Suprapubic skin (tissue), 4 donors: ENCODE measurements at regions not wholly inside any gene's neighbourhood (a gene's known extent, or its start where the extent isn't known, plus 50 kb on each side); places are given as distances from the start of the nearest gene placed in this dataset.

Experiments
- DNase-seq, 2 donors: peaks; one replicate each; pipeline ENCODE4 v3.0.0-alpha.2; 2019; ENCODE audit warnings: low spot score in 2 of 2
- H3K27ac ChIP-seq: fragments of 200-600 bp; sonication (generic); one replicate; pipeline ENCODE4 v1.5.1; 2019
- H3K27me3 ChIP-seq: fragments of 200-600 bp; sonication (generic); one replicate; pipeline ENCODE4 v1.5.1; 2019
- H3K36me3 ChIP-seq: fragments of 200-600 bp; sonication (generic); one replicate; pipeline ENCODE4 v1.5.1; 2019
- H3K4me1 ChIP-seq: fragments of 200-600 bp; sonication (generic); one replicate; pipeline ENCODE4 v1.5.1; 2019
- H3K4me3 ChIP-seq: fragments of 200-600 bp; sonication (generic); one replicate; pipeline ENCODE4 v1.5.1; 2019; ENCODE audit warnings: mild to moderate bottlenecking
- H3K9me3 ChIP-seq: fragments of 200-600 bp; sonication (generic); one replicate; pipeline ENCODE4 v1.5.1; 2019
- CTCF ChIP-seq, 2 donors: fragments of 200-600 bp in 1 of 2; fragments of 450-650 bp in 1 of 2; sonication (generic) in 1 of 2; IDR thresholded peaks; one replicate each; pipeline ENCODE4 v1.5.1; 2016 to 2019; ENCODE audit warnings: antibody characterized with exemption in 2 of 2, mild to moderate bottlenecking in 1 of 2, moderate library complexity in 1 of 2
- EP300 ChIP-seq: sonication (generic); formaldehyde crosslinking; IDR thresholded peaks from one replicate; pipeline ENCODE4 v1.6.1; 2017; ENCODE audit warnings: antibody characterized with exemption
- POLR2A ChIP-seq, 2 donors: fragments of 450-650 bp; IDR thresholded peaks; one replicate each; pipeline ENCODE4 v1.6.1; 2017; ENCODE audit warnings: antibody characterized with exemption in 2 of 2, mild to moderate bottlenecking in 2 of 2, moderate library complexity in 2 of 2
- POLR2AphosphoS5 ChIP-seq, 3 donors: sonication (generic); formaldehyde crosslinking; IDR thresholded peaks; one replicate each; pipeline ENCODE4 v1.6.1; 2017; ENCODE audit warnings: antibody characterized with exemption in 3 of 3
- WGBS: methylation state at CpG from one replicate; pipeline ENCODE4 v1.1.5; 2018; 5-methylcytosine and 5-hydroxymethylcytosine counted together

GRCh38 chr13:91269237-91269636 lies 78.2 kb upstream of the MIR17HG start:
- DNase-seq: no peak
- no peak overlapping the region for H3K27ac ChIP-seq
- H3K27me3 ChIP-seq: no peaks in the 10 kb centered on the region
- no peak for TF ChIP-seq POLR2A (IDR thresholded peaks at IDR 0.05)
- no peak for TF ChIP-seq EP300
- TF ChIP-seq CTCF (IDR thresholded peaks at IDR 0.05): no peak
- no peak for TF ChIP-seq POLR2AphosphoS5 (IDR thresholded peaks at IDR 0.05)
- 87% methylated on average over 1 of the region's 1 CpG for WGBS
- no peaks in the 10 kb centered on the region for H3K9me3 ChIP-seq
- H3K4me3 ChIP-seq: no peak overlapping the region
- no peaks in the 10 kb centered on the region for H3K36me3 ChIP-seq
- H3K4me1 ChIP-seq: no peaks in the 10 kb centered on the region

GRCh38 chr13:91270031-91270430 lies 77.5 kb upstream of the MIR17HG start:
- TF ChIP-seq EP300 (no peak), POLR2AphosphoS5 (IDR thresholded peaks at IDR 0.05) (no peak), POLR2A (IDR thresholded peaks at IDR 0.05) (no peak), CTCF (IDR thresholded peaks at IDR 0.05) (no peak)
- DNase-seq: no peak
- Histone ChIP-seq H3K4me3 (no peak overlapping the region), H3K9me3 (no peaks in the 10 kb centered on the region), H3K27me3 (no peaks in the 10 kb centered on the region), H3K27ac (no peak overlapping the region), H3K36me3 (no peaks in the 10 kb centered on the region), H3K4me1 (no peaks in the 10 kb centered on the region)
- WGBS: 46% methylated on average over 3 of the region's 3 CpGs

- WGBS: 98% methylated on average over 9 of the region's 9 CpGs
- no peaks in the 10 kb centered on the region for H3K27me3 ChIP-seq
- no peak for TF ChIP-seq EP300
- no peak for TF ChIP-seq POLR2A (IDR thresholded peaks at IDR 0.05)
- no peak for TF ChIP-seq CTCF (IDR thresholded peaks at IDR 0.05)
- no peak for TF ChIP-seq POLR2AphosphoS5 (IDR thresholded peaks at IDR 0.05)
Observed at GRCh38 chr13:91272235-91272777, 75.2 kb upstream of the MIR17HG start.

GRCh38 chr13:91273675-91274074 lies 73.8 kb upstream of the MIR17HG start:
- TF ChIP-seq EP300 (no peak), CTCF (IDR thresholded peaks at IDR 0.05) (no peak), POLR2A (IDR thresholded peaks at IDR 0.05) (no peak), POLR2AphosphoS5 (IDR thresholded peaks at IDR 0.05) (no peak)
- H3K9me3 ChIP-seq: peaks cover 4% of the 10 kb centered on the region
- 72% methylated on average over 3 of the region's 3 CpGs for whole genome bisulfite sequencing
- no peaks in the 10 kb centered on the region for H3K36me3 ChIP-seq
- no peaks in the 10 kb centered on the region for H3K27me3 ChIP-seq
- no peak overlapping the region for H3K27ac ChIP-seq
- H3K4me1 ChIP-seq: no peaks in the 10 kb centered on the region
- DNase-seq: no peak
- H3K4me3 ChIP-seq: no peak overlapping the region

More at GRCh38 chr13:91272235-91272777, 75.2 kb upstream of the MIR17HG start:
- Histone ChIP-seq H3K4me3 (no peak overlapping the region), H3K27ac (no peak overlapping the region), H3K4me1 (no peaks in the 10 kb centered on the region), H3K36me3 (no peaks in the 10 kb centered on the region), H3K9me3 (peaks cover 4% of the 10 kb centered on the region)
- DNase-seq: no peak

GRCh38 chr13:91277013-91277676 lies 70.3 kb upstream of the MIR17HG start:
- WGBS: 87% methylated on average over 5 of the region's 5 CpGs
- no peak for DNase-seq
- H3K27me3 ChIP-seq: no peaks in the 10 kb centered on the region
- TF ChIP-seq POLR2A (IDR thresholded peaks at IDR 0.05): no peak
- TF ChIP-seq CTCF (IDR thresholded peaks at IDR 0.05): no peak
- no peak for TF ChIP-seq POLR2AphosphoS5 (IDR thresholded peaks at IDR 0.05)
- TF ChIP-seq EP300: no peak
- H3K36me3 ChIP-seq: no peaks in the 10 kb centered on the region
- H3K4me1 ChIP-seq: no peaks in the 10 kb centered on the region
- no peak overlapping the region for H3K4me3 ChIP-seq
- H3K9me3 ChIP-seq: peaks cover 4% of the 10 kb centered on the region
- no peak overlapping the region for H3K27ac ChIP-seq
